ENCODE measurements at regions not wholly inside any gene's neighbourhood (a gene's known extent, or its start where the extent isn't known, plus 50 kb on each side); places are given as distances from the start of the nearest gene placed in this dataset.

DNA sequence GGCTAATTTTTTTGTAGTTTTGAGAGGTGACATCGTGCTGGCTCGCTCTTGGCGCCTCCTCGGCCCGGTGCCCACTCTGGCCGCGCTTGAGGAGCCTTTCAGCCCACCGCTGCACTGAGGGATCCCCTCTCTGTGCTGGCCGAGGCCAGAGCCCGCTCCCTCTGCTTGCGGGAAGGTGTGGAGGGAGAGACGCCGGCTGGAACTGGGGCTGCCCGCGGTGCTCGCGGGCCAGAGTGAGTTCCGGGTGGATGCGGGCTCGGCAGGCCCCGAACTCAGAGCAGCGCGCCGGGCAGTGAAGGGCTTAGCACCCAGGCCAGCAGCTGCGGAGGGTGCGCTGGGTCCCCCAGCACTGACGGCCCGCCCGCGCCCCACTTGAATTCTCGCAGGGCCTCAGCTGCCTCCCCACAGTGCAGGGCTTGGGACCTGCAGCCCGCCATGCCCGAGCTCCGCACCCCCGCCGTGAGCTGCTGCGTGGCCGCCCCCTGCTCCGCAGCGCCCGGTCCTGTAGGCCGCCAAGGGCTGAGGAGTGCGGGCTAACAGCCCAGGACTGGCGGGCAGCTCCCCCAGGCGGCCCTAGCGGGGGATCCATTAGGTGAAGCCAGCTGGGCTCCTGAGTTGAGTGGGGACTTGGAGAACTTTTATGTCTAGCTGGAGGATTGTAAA, 113.2 kb upstream of the ZSWIM2 start:
- TF ChIP-seq CTCF (IDR thresholded peaks at IDR 0.05) = no peak
- no peak for TF ChIP-seq POLR2A (IDR thresholded peaks at IDR 0.05)
- no peak for TF ChIP-seq EP300 (IDR thresholded peaks at IDR 0.05)

Measured in upper lobe of left lung (tissue), 4 donors.